Stimulated activated naive CD4-positive, alpha-beta T cell treated with Interleukin-2 at 50 U/mL for 16 hours (primary cell): ENCODE measurements at regions not wholly inside any gene's neighbourhood (a gene's known extent, or its start where the extent isn't known, plus 50 kb on each side); places are given as distances from the start of the nearest gene placed in this dataset.
"Not testable (repeated sequence)": the region's sequence is repeated elsewhere in the genome, so short reads cannot be mapped to it uniquely, and the experiment has no call there.

ENCODE experiments used
- DNase-seq: peaks from one replicate; lab custom pipeline; 2025; lab: John Stamatoyannopoulos, UW

DNA sequence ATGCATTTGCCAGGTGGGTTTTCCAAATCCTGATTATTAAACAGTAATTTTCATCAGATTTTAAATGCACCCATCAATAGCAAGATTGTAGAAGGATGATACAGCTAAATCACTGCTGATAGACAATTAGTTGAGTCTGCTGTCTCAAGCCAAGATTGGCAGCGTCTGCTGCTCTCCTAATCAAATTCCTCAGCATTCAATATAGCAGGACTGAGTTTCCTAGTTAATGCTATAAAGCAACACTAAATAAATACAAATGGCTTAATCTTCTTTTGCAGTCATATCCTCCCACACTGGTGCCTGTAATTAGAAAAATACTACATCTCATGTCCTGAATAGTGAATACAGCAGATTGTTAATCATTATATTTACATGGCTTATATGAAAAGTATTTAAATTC, 1028.8 kb downstream of the ADGRL2 start:
- no peak for DNase-seq

DNA sequence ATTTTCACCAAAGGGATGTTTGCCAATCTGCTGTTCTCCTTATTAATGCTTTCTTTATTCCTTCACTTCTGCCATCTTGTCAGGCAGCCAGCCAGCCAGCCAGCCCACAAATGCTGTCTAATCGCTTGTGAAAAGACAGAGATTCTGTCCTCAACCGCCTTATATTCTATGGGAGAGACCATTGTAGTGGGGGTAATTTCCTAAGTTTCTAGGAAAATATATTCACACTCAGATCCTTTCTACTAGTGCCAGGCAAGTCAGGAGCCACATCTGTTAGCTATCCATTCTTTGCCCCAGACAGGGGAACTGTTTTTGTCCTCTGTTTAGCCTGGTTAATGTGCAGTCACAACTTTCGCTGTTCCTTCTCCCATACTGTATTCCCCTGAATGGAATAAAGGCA, 1023.1 kb downstream of the ADGRL2 start:
- no peak for DNase-seq

GRCh38 chr1:82820816-82821215, 1020.1 kb downstream of the ADGRL2 start:
- DNase-seq: no peak

GRCh38 chr1:82819234-82819633, 1018.5 kb downstream of the ADGRL2 start:
- DNase-seq: no peak

- no peak for DNase-seq
These were observed 1017.9 kb downstream of the ADGRL2 start for GRCh38 chr1:82818586-82818985.

- DNase-seq: no peak
These were observed 1012.7 kb downstream of the ADGRL2 start for GRCh38 chr1:82813386-82813785.

DNA sequence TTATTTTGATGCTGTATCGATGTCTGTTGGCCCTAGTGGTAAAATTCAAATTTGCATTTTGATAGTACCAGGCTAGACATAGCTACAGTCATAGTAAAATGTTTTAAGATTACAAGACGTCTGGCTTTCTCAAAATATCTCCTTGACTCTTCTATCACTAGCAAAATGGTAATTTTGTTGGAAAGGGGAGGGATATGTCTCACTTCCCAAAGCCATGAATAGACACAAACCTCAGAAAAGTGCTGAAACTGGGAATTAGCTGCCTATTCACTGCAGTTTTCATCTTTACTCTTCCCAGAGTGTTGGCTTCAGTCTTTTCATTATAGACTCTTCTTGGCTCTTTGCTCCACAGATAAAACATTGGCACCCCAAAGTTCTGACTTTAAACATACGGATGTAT, 1009.9 kb downstream of the ADGRL2 start:
- DNase-seq: no peak

- no peak for DNase-seq
These were observed 1006.8 kb downstream of the ADGRL2 start for GRCh38 chr1:82807563-82807962.

DNA sequence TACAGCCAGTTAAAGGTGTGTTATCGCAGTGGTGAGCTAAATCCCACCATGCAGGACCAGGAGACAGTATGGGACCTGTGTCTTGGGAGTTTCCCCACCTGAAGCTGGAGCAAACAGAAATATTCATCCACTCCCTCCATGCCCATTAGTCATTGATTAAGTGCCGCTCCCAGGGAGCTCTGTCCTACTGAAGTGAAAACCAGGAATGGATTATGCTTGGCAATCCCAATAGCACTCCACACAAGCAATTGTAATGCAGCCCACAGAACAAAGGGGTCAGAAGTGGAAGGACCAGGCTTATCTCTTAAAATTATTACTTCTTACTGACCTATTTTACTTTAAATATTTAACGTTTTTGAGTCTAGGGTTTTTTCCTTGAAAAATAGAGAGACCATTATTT, 1005.4 kb downstream of the ADGRL2 start:
- no peak for DNase-seq

DNA sequence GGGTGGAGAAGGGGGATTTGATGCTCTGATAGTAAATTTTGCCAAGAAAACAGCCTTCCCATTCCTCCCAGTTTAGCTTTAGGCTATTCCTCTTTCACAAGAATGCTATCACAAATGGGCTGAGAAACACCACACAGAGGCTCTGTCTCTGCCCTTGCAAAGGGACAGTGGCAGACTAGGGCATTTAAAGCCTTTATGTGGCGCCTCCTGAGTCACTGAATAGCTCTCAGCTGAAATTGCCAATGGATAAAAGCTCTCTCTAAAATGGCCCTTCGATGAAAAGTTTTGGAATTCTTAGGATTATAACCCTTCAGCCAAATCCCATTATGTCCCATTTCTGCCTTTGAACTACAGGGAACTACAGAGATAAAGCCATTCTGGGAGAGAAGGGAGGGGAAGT, 1000.4 kb downstream of the ADGRL2 start:
- DNase-seq: no peak

- no peak for DNase-seq
These were observed 1000.0 kb downstream of the ADGRL2 start for GRCh38 chr1:82800721-82801120.

DNA sequence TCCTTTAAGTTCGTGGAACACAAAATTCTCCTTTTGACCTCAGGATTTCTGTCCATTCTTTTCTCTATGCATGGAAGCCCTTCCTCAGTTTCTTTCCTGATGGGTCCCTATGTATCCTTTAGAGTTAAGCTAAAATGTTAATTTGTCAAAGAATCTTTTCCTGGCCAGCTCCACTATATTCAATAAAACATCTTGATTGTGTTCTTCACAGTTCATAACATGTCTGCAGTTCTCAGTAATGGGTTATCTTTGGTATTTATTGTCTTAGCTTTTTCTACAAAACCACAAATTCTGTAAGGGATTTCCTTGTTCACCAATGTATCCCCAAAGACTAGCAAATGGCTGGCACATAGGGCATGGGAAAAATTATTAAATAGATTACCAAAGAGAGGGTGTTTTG, 998.5 kb downstream of the ADGRL2 start:
- no peak for DNase-seq

GRCh38 chr1:82795508-82796149, 994.9 kb downstream of the ADGRL2 start:
- no peak for DNase-seq

GRCh38 chr1:82792151-82792550, 991.4 kb downstream of the ADGRL2 start:
- no peak for DNase-seq

GRCh38 chr1:82790556-82790955, 989.8 kb downstream of the ADGRL2 start:
- DNase-seq: no peak

DNA sequence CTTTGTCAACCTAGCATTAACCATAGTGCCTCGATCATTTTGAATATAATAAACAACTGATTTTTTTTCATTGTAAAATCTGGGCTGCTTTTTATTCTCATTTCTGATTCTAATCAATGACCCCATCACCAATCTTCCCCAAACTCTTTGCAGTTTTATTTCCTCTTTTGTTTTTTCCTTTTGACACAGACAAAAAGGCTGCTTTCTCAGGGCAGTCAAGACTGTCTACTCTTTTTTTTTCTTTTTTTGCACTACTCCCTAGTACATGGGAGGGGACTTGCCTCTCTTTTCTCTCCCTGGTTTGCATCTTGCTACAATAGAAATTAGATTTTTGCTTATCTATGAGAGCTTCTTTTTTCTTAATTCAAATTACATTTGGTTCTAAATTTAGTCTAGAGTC, 987.9 kb downstream of the ADGRL2 start:
- DNase-seq: no peak

DNA sequence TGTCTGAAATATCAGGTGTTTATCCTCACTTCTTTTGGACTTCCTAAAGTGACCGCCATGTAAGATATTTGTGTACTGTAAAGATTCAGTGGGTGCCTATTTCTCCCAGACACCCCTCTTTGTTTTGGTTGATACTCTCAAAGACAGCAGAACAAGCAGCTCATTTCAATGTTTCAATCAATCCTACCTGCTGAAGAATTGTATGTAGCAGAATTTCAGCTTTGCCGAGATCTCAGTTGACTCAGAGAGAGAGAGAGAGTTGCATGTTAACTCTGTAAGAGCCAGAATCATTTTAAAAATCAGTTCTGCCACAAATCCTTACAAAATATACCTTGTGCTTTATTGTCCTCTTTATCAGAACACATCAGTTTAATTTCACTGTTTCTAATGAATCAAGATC, 987.3 kb downstream of the ADGRL2 start:
- no peak for DNase-seq

- no peak for DNase-seq
These were observed 986.1 kb downstream of the ADGRL2 start for GRCh38 chr1:82786883-82787282.

GRCh38 chr1:82785268-82785790, 984.6 kb downstream of the ADGRL2 start:
- no peak for DNase-seq

DNA sequence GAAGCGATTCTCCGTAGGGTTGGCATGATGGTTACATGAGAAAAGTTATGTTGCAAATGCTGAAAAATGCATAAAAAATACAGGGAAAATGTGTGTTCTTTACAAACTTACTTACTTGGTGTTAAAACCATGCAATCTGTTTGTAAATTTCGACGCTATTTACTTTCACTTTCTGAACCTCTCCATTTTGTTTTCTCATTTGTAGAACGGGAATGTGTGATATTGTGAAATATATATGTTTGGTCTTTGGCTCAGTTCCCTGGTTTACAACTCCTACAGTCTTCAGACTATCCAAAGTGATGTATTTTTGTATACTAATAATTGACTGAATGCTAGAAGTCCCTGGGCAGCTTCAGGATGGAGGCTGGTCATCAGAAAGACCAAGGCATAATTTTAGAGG, 982.3 kb downstream of the ADGRL2 start:
- no peak for DNase-seq

GRCh38 chr1:82782599-82782998, 981.9 kb downstream of the ADGRL2 start:
- DNase-seq: no peak

GRCh38 chr1:82778612-82779011, 977.9 kb downstream of the ADGRL2 start:
- DNase-seq: no peak

DNA sequence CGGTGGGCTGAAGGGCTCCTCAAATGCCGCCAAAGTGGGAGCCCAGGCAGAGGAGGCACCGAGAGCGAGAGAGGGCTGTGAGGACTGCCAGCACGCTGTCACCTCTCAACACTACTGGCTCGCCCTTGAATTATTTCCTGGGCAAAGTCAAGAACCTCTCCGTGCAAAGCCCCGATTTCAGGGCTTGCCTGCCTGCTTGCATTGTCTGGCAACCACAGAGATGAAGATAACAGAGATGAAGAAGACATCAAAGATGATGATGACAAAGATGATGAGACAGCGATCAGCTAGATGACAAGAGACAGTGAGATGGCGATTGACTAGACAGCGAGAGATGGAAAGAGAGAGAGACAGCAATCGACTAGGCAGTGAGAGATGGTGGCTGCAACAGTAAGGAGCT, 976.5 kb downstream of the ADGRL2 start:
- no peak for DNase-seq

DNA sequence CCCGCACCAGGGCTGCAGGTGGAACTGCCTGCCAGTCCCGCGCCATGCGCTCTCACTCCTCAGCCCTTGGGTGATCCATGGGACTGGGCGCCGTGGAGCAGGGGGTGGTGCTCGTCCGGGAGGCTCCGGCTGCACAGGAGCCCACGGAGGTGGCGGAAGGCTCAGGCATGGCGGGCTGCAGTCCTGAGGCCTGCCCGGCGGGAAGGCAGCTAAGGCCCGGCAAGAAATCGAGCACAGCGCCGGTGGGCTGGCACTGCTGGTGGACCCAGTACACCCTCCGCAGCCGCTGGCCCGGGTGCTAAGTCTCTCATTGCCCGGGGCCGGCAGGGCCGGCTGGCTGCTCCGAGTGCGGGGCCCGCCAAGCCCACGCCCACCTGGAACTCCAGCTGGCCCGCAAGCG, 976.0 kb downstream of the ADGRL2 start:
- not testable (repeated sequence) for DNase-seq
